GM19395 (cell line): ENCODE measurements at regions not wholly inside any gene's neighbourhood (a gene's known extent, or its start where the extent isn't known, plus 50 kb on each side); places are given as distances from the start of the nearest gene placed in this dataset.

Experiments used
- ATAC-seq: cut with Tn5 transposase; IDR thresholded peaks from one replicate; pipeline ENCODE4 v1.9.1; 2021; ENCODE audit warnings: mild to moderate bottlenecking, moderate library complexity; ENCODE audit not compliant: unreplicated experiment

DNA sequence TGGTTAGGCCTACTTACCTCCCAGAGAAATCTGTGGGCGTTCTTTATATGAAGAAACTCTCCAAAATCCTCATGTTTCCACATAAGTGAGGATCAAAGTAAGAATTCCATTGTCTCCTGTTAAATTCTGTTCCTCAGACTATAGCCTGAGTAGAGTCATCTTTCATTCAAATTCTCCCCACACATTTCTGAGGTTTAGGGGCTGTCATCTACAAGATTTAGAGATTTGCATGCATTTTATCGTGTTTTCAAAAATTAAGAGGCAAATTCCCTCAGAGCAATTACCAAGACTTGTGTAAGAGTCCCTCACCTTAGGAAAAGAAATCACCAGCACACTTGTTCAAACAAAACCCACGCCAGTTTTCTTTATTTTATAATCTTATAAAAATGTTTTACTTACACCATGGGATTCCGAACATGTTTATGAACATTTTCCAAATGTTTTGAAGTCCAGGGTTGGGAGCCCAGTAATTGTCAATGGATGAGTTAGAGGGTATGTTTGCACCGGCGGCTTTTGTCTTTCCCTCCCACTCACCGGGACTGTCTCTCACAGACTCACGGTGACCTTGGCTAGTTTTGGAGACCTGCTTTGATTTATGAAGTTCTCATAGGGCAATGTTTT is 367.6 kb downstream of the ENC1 start:
- ATAC-seq, result no peak

DNA sequence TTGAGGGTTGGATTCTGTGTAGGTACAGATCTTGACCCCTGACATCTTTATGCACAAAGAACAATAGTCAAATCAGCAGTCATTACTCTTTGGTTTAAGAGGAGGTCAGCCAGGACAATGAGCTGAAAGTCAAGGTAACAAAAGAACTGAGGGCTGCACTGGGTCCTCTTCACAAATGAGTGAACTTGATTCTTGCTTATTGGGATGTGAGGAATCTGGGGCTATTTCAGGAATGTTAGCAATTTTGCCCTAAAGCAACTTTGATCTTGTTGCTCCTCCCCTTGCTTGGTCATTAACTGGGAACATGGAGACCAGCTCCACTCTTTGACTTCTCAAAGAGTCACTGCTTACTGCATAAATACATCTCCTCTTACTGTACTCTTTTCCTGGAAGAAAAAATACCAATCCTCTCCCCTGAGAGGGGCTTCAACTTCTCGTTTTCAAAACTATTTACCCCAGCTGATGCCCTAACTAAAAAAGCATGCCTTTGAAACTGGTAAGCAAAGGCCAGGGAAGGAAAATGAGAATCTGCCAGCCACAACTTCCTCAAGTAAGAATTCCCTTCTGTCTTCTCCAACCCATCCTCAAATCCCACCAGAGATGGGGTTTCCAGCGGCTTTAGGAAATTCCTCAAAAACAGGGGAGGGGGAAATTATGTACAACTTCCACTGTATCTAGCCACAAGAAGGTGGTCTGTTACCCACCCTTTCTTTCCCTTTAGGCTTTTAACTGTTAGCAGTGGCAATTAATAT is 368.3 kb downstream of the ENC1 start:
- ATAC-seq, result no peak

- ATAC-seq, result no peak
Measured at GRCh38 chr5:74268297-74268696, 372.2 kb downstream of the ENC1 start.

- ATAC-seq, result no peak
Measured at GRCh38 chr5:74266836-74267235, 373.7 kb downstream of the ENC1 start.

DNA sequence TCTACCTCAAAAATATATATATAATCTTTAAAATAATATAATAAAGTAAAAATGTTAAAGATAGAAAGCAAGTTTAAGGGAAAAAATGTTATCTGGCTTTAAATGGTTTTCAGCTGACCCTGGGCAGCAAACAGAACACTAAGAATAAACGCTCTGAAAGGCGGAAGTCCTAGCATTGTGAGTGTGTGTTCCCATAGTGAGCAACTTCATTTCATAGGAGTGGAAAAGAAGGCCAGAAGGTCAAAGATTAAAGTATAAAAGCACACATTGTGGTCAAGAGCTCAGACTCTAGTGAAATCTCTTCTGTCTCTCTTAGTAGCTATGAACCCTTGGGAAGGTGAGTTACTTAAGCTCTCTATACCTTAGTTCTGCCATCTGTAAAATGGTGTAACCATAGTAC is 374.4 kb downstream of the ENC1 start:
- no peak for ATAC-seq

- no peak for ATAC-seq
Measured at GRCh38 chr5:74262544-74263207, 377.9 kb downstream of the ENC1 start.

GRCh38 chr5:74261866-74262265 is 378.7 kb downstream of the ENC1 start:
- no peak for ATAC-seq

DNA sequence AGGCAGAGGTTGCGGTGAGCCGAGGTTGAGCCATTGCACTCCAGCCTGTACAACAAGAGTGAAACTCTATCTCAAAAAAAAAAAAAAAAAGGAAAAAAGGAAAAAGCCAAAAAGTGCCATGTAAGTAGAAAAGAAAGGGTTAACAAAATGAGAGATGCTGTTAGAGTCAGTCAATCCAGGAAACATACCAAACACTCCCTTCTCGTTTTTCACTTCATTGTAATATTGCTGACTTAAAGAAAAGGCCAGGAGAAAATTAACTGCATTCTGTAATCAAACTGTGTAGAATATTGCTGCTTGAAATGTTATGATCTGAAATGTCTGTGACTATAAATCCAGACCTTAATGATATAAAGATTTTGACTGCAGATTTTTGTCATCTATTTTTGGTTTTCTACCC is 379.1 kb downstream of the ENC1 start:
- no peak for ATAC-seq

- no peak for ATAC-seq
Measured at GRCh38 chr5:74259572-74259971, 381.0 kb downstream of the ENC1 start.

- no peak for ATAC-seq
Measured at GRCh38 chr5:74258314-74258665, 382.2 kb downstream of the ENC1 start.

GRCh38 chr5:74257645-74258313 is 382.7 kb downstream of the ENC1 start:
- peak; percentile 56 for ATAC-seq

GRCh38 chr5:74257060-74257527 is 383.4 kb downstream of the ENC1 start:
- ATAC-seq, result no peak

GRCh38 chr5:74255692-74256392 is 384.7 kb downstream of the ENC1 start:
- ATAC-seq, result no peak

GRCh38 chr5:74254257-74254656 is 386.3 kb downstream of the ENC1 start:
- no peak for ATAC-seq

- no peak for ATAC-seq
Measured at GRCh38 chr5:74252044-74252443, 388.5 kb downstream of the ENC1 start.

DNA sequence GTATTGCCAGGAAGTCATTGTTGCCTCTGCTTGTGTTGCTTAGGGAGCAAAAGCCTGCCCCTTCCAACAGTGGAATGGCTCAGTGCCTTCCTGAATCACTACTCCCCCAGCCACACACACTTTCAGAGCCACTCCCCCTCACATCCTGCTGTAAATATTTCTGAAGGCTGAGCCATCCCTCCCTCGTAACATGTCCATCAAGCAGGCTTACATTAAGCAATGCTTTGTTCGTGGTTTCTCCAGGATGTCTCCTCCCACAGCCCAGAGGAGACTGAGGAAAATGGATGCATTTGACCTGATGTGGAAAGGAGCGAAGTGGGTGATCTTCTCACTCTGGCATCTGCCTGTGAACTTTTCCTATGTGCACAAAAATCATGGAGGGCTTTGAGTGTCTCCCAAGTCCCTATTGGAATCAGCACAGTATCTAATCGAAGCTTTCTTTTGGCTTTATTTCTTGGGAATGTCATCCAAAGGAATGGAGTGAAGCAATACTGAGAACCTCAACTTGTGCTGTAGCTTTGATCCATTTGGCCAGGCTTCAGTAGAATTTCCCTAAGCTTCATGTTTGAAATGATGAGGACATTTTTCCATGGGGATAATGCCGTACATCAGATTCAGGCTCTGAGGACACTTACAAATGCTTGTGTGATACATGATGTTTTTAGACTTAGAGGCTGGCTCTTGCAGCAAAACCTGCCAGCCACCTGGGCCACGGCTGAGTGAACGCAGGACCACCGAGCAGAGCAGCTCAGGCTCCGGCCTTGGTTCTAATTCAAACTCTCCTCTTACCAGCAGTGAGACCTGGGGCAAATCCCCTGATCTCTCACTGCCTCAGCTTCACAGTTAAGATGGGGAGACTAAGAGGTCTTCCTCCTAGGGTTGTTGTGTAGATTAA is 389.1 kb downstream of the ENC1 start:
- ATAC-seq, result no peak

- ATAC-seq, result no peak
Measured at GRCh38 chr5:74250304-74251102, 390.0 kb downstream of the ENC1 start.

GRCh38 chr5:74248576-74248975 is 392.0 kb downstream of the ENC1 start:
- no peak for ATAC-seq

GRCh38 chr5:74244406-74244805 is 396.1 kb downstream of the ENC1 start:
- ATAC-seq, result no peak
